ENCODE measurements at regions not wholly inside any gene's neighbourhood (a gene's known extent, or its start where the extent isn't known, plus 50 kb on each side); places are given as distances from the start of the nearest gene placed in this dataset.
A peak's percentile ranks its signal among the peaks of the same experiment; 100 is the strongest.

- FAIRE-seq (no peak), DNase-seq (ENCODE audit: low read depth in 1 of 2, low spot score in 2 of 2) (no peak)
- no peaks in the 10 kb centered on the region for H3K27me3 ChIP-seq (replicated peaks in 1 of 4; ENCODE audit: control insufficient read depth in 3 of 4, extremely low read depth in 1 of 4, insufficient read depth in 3 of 4, low read length in 3 of 4)
- 0 out of 2 replicates have a peak overlapping the region, but pooled peaks have one; percentile 74 for H2AFZ ChIP-seq (ENCODE audit: low read length)
- no peak overlapping the region for H2BK12ac ChIP-seq (ENCODE audit: low read depth, low read length)
- ChIA-PET CTCF (ENCODE audit: partially characterized antibody) (interaction anchor here (1.5 kb wide), 1 partner anchor 19 kb away, joined by 3 read pairs; no protein-coding TSS in a partner anchor), POLR2A (ENCODE audit: partially characterized antibody) (no interaction called here)
- H2BK120ac ChIP-seq (replicated peaks; ENCODE audit: low read depth, low read length), result no peak overlapping the region
- no peak overlapping the region for H2BK20ac ChIP-seq (ENCODE audit: low read length)
- no peak overlapping the region for H3K4ac ChIP-seq (replicated peaks; ENCODE audit: insufficient read length, low read depth, low read length)
- no peak overlapping the region for H3K18ac ChIP-seq (ENCODE audit: extremely low read depth, low read length)
- H3K79me1 ChIP-seq (ENCODE audit: low read depth, low read length), result no peaks in the 10 kb centered on the region
- no peak overlapping the region for H3K23ac ChIP-seq (ENCODE audit: insufficient read length)
- H3K56ac ChIP-seq (replicated peaks; ENCODE audit: insufficient read length, low read depth, low read length), result no peak overlapping the region
- H3K27ac ChIP-seq (ENCODE audit: low read depth, low read length), result no peak overlapping the region
- H2BK15ac ChIP-seq (ENCODE audit: low read length), result no peak overlapping the region
- H3K4me2 ChIP-seq (ENCODE audit: insufficient read depth in 1 of 2, low read depth in 2 of 2, low read length in 2 of 2), result no peak overlapping the region
- no peak overlapping the region for H4K5ac ChIP-seq (ENCODE audit: insufficient read length, low read depth, low read length)
- H3K79me2 ChIP-seq (ENCODE audit: control insufficient read depth in 1 of 2, insufficient read depth in 2 of 2, low read length in 2 of 2), result no peaks in the 10 kb centered on the region
- H4K91ac ChIP-seq (replicated peaks; ENCODE audit: insufficient read length, low read length), result no peak overlapping the region
- H2AK5ac ChIP-seq (ENCODE audit: low read depth, low read length), result no peak overlapping the region
- peak; percentile 15; the same call in 1 of the 2 replicates for TF ChIP-seq SIX5 (IDR thresholded peaks at IDR 0.05; ENCODE audit: low read depth, low read length)
- no peak for TF ChIP-seq CHD1 (IDR thresholded peaks at IDR 0.05; ENCODE audit: low read depth, low read length)
- TF ChIP-seq KDM4A (IDR thresholded peaks at IDR 0.05; ENCODE audit: low read depth, low read length, severe bottlenecking), result no peak
- H3K9me3 ChIP-seq (ENCODE audit: insufficient read depth in 2 of 2, low read depth in 1 of 2, low read length in 1 of 2), result 0 out of 4 replicates have a peak, but pooled peaks cover 0 to 4% of the 10 kb centered on the region in 2 experiments
- H4K8ac ChIP-seq (ENCODE audit: extremely low read depth, insufficient read depth, low read length), result no peak overlapping the region
- H3K23me2 ChIP-seq (ENCODE audit: low read depth, low read length), result no peaks in the 10 kb centered on the region
- H3K36me3 ChIP-seq (ENCODE audit: control insufficient read depth in 2 of 4, insufficient read depth in 4 of 4, low read length in 3 of 4), result no peaks in the 10 kb centered on the region
- H3K4me3 ChIP-seq (ENCODE audit: extremely low read depth in 1 of 4, insufficient read depth in 2 of 4, low read depth in 3 of 4, low read length in 4 of 4), result no peak overlapping the region
- no peak overlapping the region for H3K9ac ChIP-seq (replicated peaks in 1 of 4; ENCODE audit: extremely low read depth in 1 of 4, low read depth in 3 of 4, low read length in 3 of 4)
- no peak overlapping the region for H3K14ac ChIP-seq (ENCODE audit: insufficient read length)
- no peak overlapping the region for H2BK5ac ChIP-seq (ENCODE audit: low read depth, low read length)
- H4K20me1 ChIP-seq (replicated peaks in 1 of 2; ENCODE audit: control insufficient read depth in 1 of 2, insufficient read depth in 2 of 2, low read length in 2 of 2), result no peaks in the 10 kb centered on the region
- H3K4me1 ChIP-seq (replicated peaks in 1 of 4; ENCODE audit: control insufficient read depth in 3 of 4, insufficient read depth in 4 of 4, low read length in 3 of 4), result peaks cover 0 to 2% (median 0%) of the 10 kb centered on the region in 4 experiments; a peak in 1 of 7 replicates
- 77% methylated on average over 4 of the region's 4 CpGs; no CpG with 5 or more reads in 1 of the 2 experiments for WGBS, 2 experiments (ENCODE audit: extremely low coverage in 1 of 2, insufficient coverage in 1 of 2, insufficient read length in 1 of 2, insufficient replicate concordance in 2 of 2, low coverage in 1 of 2, low lambda C conversion rate in 2 of 2, missing lambda C conversion rate in 1 of 2)
These were observed 189.0 kb downstream of the LACC1 start for GRCh38 chr13:44068737-44069136.
